PFSK-1 (cell line): ENCODE measurements at regions not wholly inside any gene's neighbourhood (a gene's known extent, or its start where the extent isn't known, plus 50 kb on each side); places are given as distances from the start of the nearest gene placed in this dataset.

Experiments used
- POLR2AphosphoS5 ChIP-seq: IDR thresholded peaks from 2 replicates; pipeline ENCODE4 v1.6.1; 2012; ENCODE audit warnings: low read depth, mild to moderate bottlenecking, control low read depth, low read length, moderate library complexity
- TAF1 ChIP-seq: IDR thresholded peaks from 2 replicates; pipeline ENCODE4 v1.6.1; 2012; ENCODE audit warnings: low read length, control low read depth, borderline replicate concordance; ENCODE audit not compliant: insufficient read depth

DNA sequence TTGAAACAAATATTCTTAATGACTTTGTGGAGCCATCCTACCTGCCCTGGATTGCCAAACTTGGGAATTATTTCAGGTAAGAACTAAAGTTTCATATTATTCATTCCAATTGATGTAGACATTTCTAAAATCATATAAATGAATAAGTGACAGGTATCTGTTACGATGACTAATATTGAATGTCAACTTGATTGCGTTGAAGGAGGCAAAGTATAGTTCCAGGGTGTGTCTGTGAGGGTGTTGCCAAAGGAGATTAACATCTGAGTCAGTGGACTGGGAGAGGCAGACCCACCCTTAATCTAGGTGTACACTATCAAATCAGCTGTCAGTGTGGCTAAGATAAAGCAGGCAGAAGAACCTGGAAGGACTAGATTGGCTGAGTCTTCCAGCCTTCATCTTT is 1688.4 kb upstream of the CDH9 start:
- no peak for TF ChIP-seq POLR2AphosphoS5
- no peak for TF ChIP-seq TAF1
